22Rv1 (cell line): ENCODE measurements at regions not wholly inside any gene's neighbourhood (a gene's known extent, or its start where the extent isn't known, plus 50 kb on each side); places are given as distances from the start of the nearest gene placed in this dataset.

ENCODE experiments used
- ZFX ChIP-seq: fragments of 450-650 bp; IDR thresholded peaks from 2 replicates; pipeline ENCODE4 v1.6.1; 2017; ENCODE audit warnings: antibody characterized with exemption, borderline replicate concordance
- TF ChIP-seq, protein P1 (sequence below): fragments of 450-650 bp; IDR thresholded peaks from 2 replicates; pipeline ENCODE4 v1.5.1; 2017; ENCODE audit warnings: mild to moderate bottlenecking

DNA sequence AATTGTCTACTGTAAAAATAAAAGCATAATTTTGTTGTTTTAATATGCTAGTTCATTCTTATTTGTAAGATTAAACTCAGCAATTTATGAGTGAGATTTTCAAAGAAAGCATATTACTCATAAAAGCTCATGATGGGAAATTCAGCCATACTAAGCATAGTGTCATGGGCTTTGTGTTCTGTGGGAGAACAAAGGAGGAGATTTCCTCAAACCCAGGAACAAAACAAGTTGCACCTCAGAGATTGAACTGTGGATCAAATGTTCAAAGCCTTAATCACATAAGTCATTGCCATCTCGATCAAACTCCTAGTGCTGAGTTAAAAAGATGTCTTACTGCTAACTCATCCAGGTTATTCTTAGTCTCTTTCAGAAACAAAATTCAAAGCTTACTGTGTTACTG, 85.6 kb upstream of the PDZRN3 start:
- TF ChIP-seq, protein P1, sequence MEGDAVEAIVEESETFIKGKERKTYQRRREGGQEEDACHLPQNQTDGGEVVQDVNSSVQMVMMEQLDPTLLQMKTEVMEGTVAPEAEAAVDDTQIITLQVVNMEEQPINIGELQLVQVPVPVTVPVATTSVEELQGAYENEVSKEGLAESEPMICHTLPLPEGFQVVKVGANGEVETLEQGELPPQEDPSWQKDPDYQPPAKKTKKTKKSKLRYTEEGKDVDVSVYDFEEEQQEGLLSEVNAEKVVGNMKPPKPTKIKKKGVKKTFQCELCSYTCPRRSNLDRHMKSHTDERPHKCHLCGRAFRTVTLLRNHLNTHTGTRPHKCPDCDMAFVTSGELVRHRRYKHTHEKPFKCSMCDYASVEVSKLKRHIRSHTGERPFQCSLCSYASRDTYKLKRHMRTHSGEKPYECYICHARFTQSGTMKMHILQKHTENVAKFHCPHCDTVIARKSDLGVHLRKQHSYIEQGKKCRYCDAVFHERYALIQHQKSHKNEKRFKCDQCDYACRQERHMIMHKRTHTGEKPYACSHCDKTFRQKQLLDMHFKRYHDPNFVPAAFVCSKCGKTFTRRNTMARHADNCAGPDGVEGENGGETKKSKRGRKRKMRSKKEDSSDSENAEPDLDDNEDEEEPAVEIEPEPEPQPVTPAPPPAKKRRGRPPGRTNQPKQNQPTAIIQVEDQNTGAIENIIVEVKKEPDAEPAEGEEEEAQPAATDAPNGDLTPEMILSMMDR = no peak
- no peak for TF ChIP-seq ZFX
